Retinal pigment epithelial cell (primary cell): ENCODE measurements at regions not wholly inside any gene's neighbourhood (a gene's known extent, or its start where the extent isn't known, plus 50 kb on each side); places are given as distances from the start of the nearest gene placed in this dataset.

Source experiments
- DNase-seq: peaks from one replicate; pipeline ENCODE4 v3.0.0-alpha.2; 2010; ENCODE audit warnings: low read depth
- H3K4me3 ChIP-seq: 2 replicates; pipeline ENCODE4 v1.5.1; 2011; ENCODE audit warnings: mild to moderate bottlenecking, low read length, control low read depth, moderate library complexity
- CTCF ChIP-seq: conservative IDR thresholded peaks from 2 replicates; pipeline ENCODE4 v1.5.1; 2011; ENCODE audit warnings: low read depth, low read length, control low read depth, inconsistent platforms

GRCh38 chr12:127857661-127858060 is 409.3 kb upstream of the TMEM132C start:
- H3K4me3 ChIP-seq: no peak overlapping the region
- no peak for DNase-seq
- no peak for TF ChIP-seq CTCF

GRCh38 chr12:127860536-127860935 is 406.4 kb upstream of the TMEM132C start:
- DNase-seq: no peak
- H3K4me3 ChIP-seq: no peak overlapping the region
- no peak for TF ChIP-seq CTCF

GRCh38 chr12:127861406-127861805 is 405.6 kb upstream of the TMEM132C start:
- no peak overlapping the region for H3K4me3 ChIP-seq
- no peak for TF ChIP-seq CTCF
- DNase-seq: no peak

GRCh38 chr12:127873306-127873705 is 393.7 kb upstream of the TMEM132C start:
- H3K4me3 ChIP-seq: no peak overlapping the region
- TF ChIP-seq CTCF: no peak
- no peak for DNase-seq

GRCh38 chr12:127881371-127882140 is 385.4 kb upstream of the TMEM132C start:
- H3K4me3 ChIP-seq: no peak overlapping the region
- DNase-seq: no peak
- TF ChIP-seq CTCF: no peak

GRCh38 chr12:127883013-127883412 is 384.0 kb upstream of the TMEM132C start:
- TF ChIP-seq CTCF: no peak
- H3K4me3 ChIP-seq: no peak overlapping the region

More at GRCh38 chr12:127883013-127883412, 384.0 kb upstream of the TMEM132C start:
- no peak for DNase-seq
